T1000 (cell line): ENCODE measurements at regions not wholly inside any gene's neighbourhood (a gene's known extent, or its start where the extent isn't known, plus 50 kb on each side); places are given as distances from the start of the nearest gene placed in this dataset.

Experiments used
- DNase-seq: peaks from one replicate; lab custom pipeline; 2025; ENCODE audit warnings: mixed read lengths; lab: John Stamatoyannopoulos, UW

- no peak for DNase-seq
These were observed 50.8 kb upstream of the SASH1 start for GRCh38 chr6:148291876-148292275.
